ENCODE measurements at regions not wholly inside any gene's neighbourhood (a gene's known extent, or its start where the extent isn't known, plus 50 kb on each side); places are given as distances from the start of the nearest gene placed in this dataset.

DNA sequence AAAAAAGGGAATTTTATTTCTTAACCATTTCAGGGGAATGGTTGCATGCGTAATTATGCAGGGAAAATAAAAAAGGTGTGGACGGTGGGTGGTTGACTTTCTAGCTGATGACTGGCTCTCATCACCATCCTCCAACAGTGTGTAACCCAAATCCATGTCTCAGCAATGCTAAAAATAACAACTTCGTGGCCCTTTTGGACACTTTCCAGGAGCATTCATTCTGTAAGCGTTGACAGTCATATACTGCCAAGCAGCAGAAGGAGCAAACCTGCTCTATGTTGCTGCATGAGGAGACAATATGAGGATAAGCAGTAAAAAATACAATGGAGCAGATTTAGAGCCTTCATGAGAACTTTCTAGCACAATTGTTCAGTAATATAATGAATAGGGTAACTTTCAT, 189.1 kb downstream of the ANXA2 start:
- no peak for TF ChIP-seq EGR1 (IDR thresholded peaks at IDR 0.05; ENCODE audit: low read depth in 2 of 2)
- no peak for TF ChIP-seq TAF1 (conservative IDR thresholded peaks at IDR 0.05)
- TF ChIP-seq CTCF (IDR thresholded peaks at IDR 0.05; ENCODE audit: low read depth, low read length, missing input control), result no peak
- TF ChIP-seq RXRA (IDR thresholded peaks at IDR 0.05), result no peak
- TF ChIP-seq YY1 (IDR thresholded peaks at IDR 0.05), result no peak
- no peak for TF ChIP-seq RAD21 (IDR thresholded peaks at IDR 0.05)
- no peak for TF ChIP-seq SP1 (IDR thresholded peaks at IDR 0.05)
- TF ChIP-seq MAX (IDR thresholded peaks at IDR 0.05), result no peak
- no peak for TF ChIP-seq FOXA1 (IDR thresholded peaks at IDR 0.05)
- no peak for TF ChIP-seq REST (IDR thresholded peaks at IDR 0.05)
- TF ChIP-seq GABPA (IDR thresholded peaks at IDR 0.05 in 1 of 2, conservative IDR thresholded peaks at IDR 0.05 in 1 of 2), result no peak
- TF ChIP-seq JUND (IDR thresholded peaks at IDR 0.05), result no peak
- TF ChIP-seq, protein P1, sequence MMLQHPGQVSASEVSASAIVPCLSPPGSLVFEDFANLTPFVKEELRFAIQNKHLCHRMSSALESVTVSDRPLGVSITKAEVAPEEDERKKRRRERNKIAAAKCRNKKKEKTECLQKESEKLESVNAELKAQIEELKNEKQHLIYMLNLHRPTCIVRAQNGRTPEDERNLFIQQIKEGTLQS (IDR thresholded peaks at IDR 0.05), result no peak
